NB4 (cell line): ENCODE measurements at regions not wholly inside any gene's neighbourhood (a gene's known extent, or its start where the extent isn't known, plus 50 kb on each side); places are given as distances from the start of the nearest gene placed in this dataset.

ENCODE experiments used
- CTCF ChIP-seq: IDR thresholded peaks from one replicate; pipeline ENCODE4 v1.5.1; 2012; ENCODE audit warnings: low read depth, low read length
- MAX ChIP-seq: IDR thresholded peaks from 2 replicates; pipeline ENCODE4 v1.6.1; 2011; ENCODE audit warnings: low read depth, low read length
- POLR2A ChIP-seq: IDR thresholded peaks from 2 replicates; pipeline ENCODE4 v1.6.1; 2011; ENCODE audit warnings: mild to moderate bottlenecking; ENCODE audit not compliant: insufficient read length; ENCODE audit errors: extremely low read depth

GRCh38 chr4:22052076-22052475 is 103.5 kb upstream of the KCNIP4 start:
- no peak for TF ChIP-seq CTCF
- no peak for TF ChIP-seq POLR2A
- TF ChIP-seq MAX, result no peak
